ENCODE measurements at regions not wholly inside any gene's neighbourhood (a gene's known extent, or its start where the extent isn't known, plus 50 kb on each side); places are given as distances from the start of the nearest gene placed in this dataset.

- no peak for TF ChIP-seq CTCF (IDR thresholded peaks at IDR 0.05)
Measured at GRCh38 chr3:5791558-5791957, 604.1 kb downstream of the EDEM1 start.

- no peak for TF ChIP-seq CTCF (IDR thresholded peaks at IDR 0.05)
Measured at GRCh38 chr3:5796541-5796940, 609.0 kb downstream of the EDEM1 start.

- TF ChIP-seq CTCF (IDR thresholded peaks at IDR 0.05) = no peak
Measured at GRCh38 chr3:5798809-5799208, 611.3 kb downstream of the EDEM1 start.

GRCh38 chr3:5799398-5799797 is 611.9 kb downstream of the EDEM1 start:
- peak; percentile 41; the same call in 1 of the 2 replicates for TF ChIP-seq CTCF (IDR thresholded peaks at IDR 0.05)

- no peak for TF ChIP-seq CTCF (IDR thresholded peaks at IDR 0.05)
Measured at GRCh38 chr3:5800965-5801364, 613.5 kb downstream of the EDEM1 start.

- peak; percentile 53 for TF ChIP-seq CTCF (IDR thresholded peaks at IDR 0.05)
Measured at GRCh38 chr3:5806192-5806591, 618.7 kb downstream of the EDEM1 start.

- TF ChIP-seq CTCF (IDR thresholded peaks at IDR 0.05) = no peak
Measured at GRCh38 chr3:5809586-5810246, 622.2 kb downstream of the EDEM1 start.

GRCh38 chr3:5811016-5811415 is 623.5 kb downstream of the EDEM1 start:
- TF ChIP-seq CTCF (IDR thresholded peaks at IDR 0.05) = no peak
